IMR-90 (cell line): ENCODE measurements at regions not wholly inside any gene's neighbourhood (a gene's known extent, or its start where the extent isn't known, plus 50 kb on each side); places are given as distances from the start of the nearest gene placed in this dataset.

Experiments
- CEBPB ChIP-seq: IDR thresholded peaks from 2 replicates; pipeline ENCODE4 v1.6.1; 2012; ENCODE audit warnings: low read depth, low read length, improper control_type of control experiment
- CHD1 ChIP-seq: IDR thresholded peaks from 2 replicates; pipeline ENCODE4 v1.6.1; 2012; ENCODE audit warnings: low read depth, low read length, improper control_type of control experiment
- FOS ChIP-seq: fragments of 150-350 bp; IDR thresholded peaks from 2 replicates; pipeline ENCODE4 v1.6.1; 2016; ENCODE audit warnings: low read depth, low read length
- MAFK ChIP-seq: IDR thresholded peaks from 2 replicates; pipeline ENCODE4 v1.6.1; 2012; ENCODE audit warnings: low read depth, low read length, improper control_type of control experiment
- MAZ ChIP-seq: IDR thresholded peaks from 2 replicates; pipeline ENCODE4 v1.6.1; 2012; ENCODE audit warnings: low read depth, mild to moderate bottlenecking, low read length, improper control_type of control experiment, moderate library complexity, borderline replicate concordance
- MXI1 ChIP-seq: IDR thresholded peaks from 2 replicates; pipeline ENCODE4 v1.6.1; 2012; ENCODE audit warnings: low read depth, mild to moderate bottlenecking, low read length, moderate library complexity, borderline replicate concordance
- NFE2L2 ChIP-seq: fragments of 150-350 bp; IDR thresholded peaks from 2 replicates; pipeline ENCODE4 v1.6.1; 2016; ENCODE audit warnings: low read depth, mild to moderate bottlenecking, low read length
- POLR2A ChIP-seq: IDR thresholded peaks from 2 replicates; pipeline ENCODE4 v1.6.1; 2012; ENCODE audit warnings: mild to moderate bottlenecking, low read depth, low read length
- RAD21 ChIP-seq: IDR thresholded peaks from 2 replicates; pipeline ENCODE4 v1.6.1; 2012; ENCODE audit warnings: low read length, improper control_type of control experiment
- SMC3 ChIP-seq: fragments of 150-350 bp; IDR thresholded peaks from 2 replicates; pipeline ENCODE4 v1.6.1; 2016; ENCODE audit warnings: low read depth, mild to moderate bottlenecking, antibody characterized with exemption, low read length, moderate library complexity
- TF ChIP-seq, protein P1 (sequence below): conservative IDR thresholded peaks from 2 replicates; pipeline ENCODE4 v1.5.1; 2012; ENCODE audit warnings: mild to moderate bottlenecking, low read depth, low read length, improper control_type of control experiment
- TF ChIP-seq, protein P2 (sequence below): fragments of 150-350 bp; IDR thresholded peaks from 2 replicates; pipeline ENCODE4 v1.6.1; 2016; ENCODE audit warnings: low read depth, mild to moderate bottlenecking, low read length, moderate library complexity, borderline replicate concordance
- TF ChIP-seq, protein P3 (sequence below): fragments of 150-350 bp; IDR thresholded peaks from 2 replicates; pipeline ENCODE4 v1.6.1; 2017; ENCODE audit warnings: mild to moderate bottlenecking, antibody characterized with exemption, low read length, low read depth

- TF ChIP-seq, protein P1, sequence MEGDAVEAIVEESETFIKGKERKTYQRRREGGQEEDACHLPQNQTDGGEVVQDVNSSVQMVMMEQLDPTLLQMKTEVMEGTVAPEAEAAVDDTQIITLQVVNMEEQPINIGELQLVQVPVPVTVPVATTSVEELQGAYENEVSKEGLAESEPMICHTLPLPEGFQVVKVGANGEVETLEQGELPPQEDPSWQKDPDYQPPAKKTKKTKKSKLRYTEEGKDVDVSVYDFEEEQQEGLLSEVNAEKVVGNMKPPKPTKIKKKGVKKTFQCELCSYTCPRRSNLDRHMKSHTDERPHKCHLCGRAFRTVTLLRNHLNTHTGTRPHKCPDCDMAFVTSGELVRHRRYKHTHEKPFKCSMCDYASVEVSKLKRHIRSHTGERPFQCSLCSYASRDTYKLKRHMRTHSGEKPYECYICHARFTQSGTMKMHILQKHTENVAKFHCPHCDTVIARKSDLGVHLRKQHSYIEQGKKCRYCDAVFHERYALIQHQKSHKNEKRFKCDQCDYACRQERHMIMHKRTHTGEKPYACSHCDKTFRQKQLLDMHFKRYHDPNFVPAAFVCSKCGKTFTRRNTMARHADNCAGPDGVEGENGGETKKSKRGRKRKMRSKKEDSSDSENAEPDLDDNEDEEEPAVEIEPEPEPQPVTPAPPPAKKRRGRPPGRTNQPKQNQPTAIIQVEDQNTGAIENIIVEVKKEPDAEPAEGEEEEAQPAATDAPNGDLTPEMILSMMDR, result no peak
- TF ChIP-seq FOS (no peak), POLR2A (no peak), MAFK (no peak), RAD21 (no peak), MAZ (no peak), CEBPB (no peak), MXI1 (no peak), NFE2L2 (no peak), SMC3 (no peak), CHD1 (no peak)
- TF ChIP-seq, protein P2, sequence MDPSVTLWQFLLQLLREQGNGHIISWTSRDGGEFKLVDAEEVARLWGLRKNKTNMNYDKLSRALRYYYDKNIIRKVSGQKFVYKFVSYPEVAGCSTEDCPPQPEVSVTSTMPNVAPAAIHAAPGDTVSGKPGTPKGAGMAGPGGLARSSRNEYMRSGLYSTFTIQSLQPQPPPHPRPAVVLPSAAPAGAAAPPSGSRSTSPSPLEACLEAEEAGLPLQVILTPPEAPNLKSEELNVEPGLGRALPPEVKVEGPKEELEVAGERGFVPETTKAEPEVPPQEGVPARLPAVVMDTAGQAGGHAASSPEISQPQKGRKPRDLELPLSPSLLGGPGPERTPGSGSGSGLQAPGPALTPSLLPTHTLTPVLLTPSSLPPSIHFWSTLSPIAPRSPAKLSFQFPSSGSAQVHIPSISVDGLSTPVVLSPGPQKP, result no peak
- TF ChIP-seq, protein P3, sequence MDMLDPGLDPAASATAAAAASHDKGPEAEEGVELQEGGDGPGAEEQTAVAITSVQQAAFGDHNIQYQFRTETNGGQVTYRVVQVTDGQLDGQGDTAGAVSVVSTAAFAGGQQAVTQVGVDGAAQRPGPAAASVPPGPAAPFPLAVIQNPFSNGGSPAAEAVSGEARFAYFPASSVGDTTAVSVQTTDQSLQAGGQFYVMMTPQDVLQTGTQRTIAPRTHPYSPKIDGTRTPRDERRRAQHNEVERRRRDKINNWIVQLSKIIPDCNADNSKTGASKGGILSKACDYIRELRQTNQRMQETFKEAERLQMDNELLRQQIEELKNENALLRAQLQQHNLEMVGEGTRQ, result no peak
Measured at GRCh38 chr18:67010919-67011318, 407.0 kb upstream of the CDH19 start.
